LNCAP (cell line): ENCODE measurements at regions not wholly inside any gene's neighbourhood (a gene's known extent, or its start where the extent isn't known, plus 50 kb on each side); places are given as distances from the start of the nearest gene placed in this dataset.

Source experiments
- CTCF ChIP-seq: fragments of 450-650 bp; IDR thresholded peaks from 2 replicates; pipeline ENCODE4 v1.5.1; 2017; ENCODE audit warnings: mild to moderate bottlenecking

DNA sequence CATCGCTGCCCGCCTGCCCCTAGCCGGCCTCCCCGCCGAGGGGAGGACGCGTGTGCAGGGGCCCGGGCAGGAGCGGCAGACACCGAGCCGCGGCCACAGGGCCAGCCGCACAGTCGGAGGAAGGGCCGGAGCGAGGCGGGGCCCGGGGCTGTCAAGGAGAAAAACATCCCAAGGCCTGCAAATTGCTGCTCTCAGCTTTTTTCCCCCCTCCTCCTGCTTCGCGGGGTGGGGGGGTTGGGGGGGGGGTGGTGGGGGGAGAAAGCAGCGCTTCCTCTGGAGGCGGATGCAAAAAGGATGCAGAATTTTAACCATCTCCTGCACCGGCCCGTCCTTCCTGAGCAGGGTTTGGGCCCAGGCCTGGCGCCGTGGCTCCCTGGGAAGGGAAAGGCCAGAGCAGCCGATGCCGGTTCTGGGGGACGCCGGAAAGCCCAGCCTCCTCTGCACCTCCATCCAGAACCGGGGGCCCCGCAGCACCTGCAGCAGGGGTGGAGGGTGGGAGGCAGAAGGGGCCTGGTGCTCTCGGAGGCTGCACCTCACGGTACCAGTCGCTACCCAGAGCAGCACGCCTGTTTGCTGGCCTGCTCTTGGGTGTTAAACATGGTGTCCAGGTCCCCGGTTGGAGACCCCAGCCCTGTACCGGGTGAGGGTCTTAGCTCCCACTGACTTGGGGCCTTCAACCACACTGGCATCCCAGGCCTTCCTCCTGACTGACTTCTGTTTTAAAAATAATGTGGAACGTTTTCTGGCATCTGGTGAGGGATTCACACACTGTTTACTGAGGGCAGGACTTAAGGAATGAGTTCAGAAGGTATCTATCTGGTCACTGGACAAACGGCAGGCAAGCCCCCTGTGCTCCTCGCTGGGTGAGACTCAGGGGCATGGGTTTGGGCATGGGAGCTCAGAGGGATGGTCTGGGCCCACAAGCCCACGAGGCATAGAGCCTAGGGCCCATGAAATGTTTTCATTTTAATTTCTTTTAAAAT is 77.4 kb upstream of the WNT7B start:
- TF ChIP-seq CTCF = no peak

- TF ChIP-seq CTCF = no peak
Measured at GRCh38 chr22:46055181-46055875, 78.4 kb upstream of the WNT7B start.

DNA sequence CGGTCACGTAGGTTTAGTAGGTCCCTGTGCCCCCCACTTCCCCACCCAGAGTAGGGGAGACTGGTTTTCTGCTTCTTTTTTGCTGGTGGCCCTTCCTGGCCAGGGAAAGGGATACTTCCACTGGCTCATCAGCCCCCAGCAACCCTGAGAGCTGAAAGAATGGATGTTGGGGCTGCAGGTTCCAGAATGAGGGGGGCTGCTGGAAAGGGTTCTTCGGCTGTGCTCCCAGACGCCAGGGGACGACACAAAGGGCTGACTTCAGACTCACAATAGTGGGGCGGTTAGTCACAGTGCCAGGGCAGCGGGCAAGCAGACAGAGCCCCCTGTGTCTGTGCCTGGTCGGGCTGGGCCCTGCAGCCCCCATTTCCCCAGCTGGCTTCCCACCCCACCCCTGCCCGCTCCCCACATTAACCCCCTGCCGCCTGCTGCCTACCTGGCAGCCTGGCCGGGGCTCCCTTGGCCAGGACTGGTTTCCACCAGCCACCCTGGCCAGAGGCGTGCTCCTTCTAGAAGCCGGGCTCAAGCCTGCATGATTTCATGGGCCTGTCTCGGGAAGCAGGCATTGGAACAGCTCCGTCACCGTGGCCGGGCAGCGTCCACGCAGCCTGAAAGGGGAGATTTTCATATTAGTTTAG is 79.1 kb upstream of the WNT7B start:
- no peak for TF ChIP-seq CTCF

- no peak for TF ChIP-seq CTCF
Measured at GRCh38 chr22:46056546-46057245, 79.7 kb upstream of the WNT7B start.

- TF ChIP-seq CTCF = no peak
Measured at GRCh38 chr22:46057246-46058090, 80.5 kb upstream of the WNT7B start.

- TF ChIP-seq CTCF = no peak
Measured at GRCh38 chr22:46058091-46058420, 81.1 kb upstream of the WNT7B start.
